ENCODE measurements at regions not wholly inside any gene's neighbourhood (a gene's known extent, or its start where the extent isn't known, plus 50 kb on each side); places are given as distances from the start of the nearest gene placed in this dataset.

GRCh38 chr1:14136881-14137280, 436.9 kb downstream of the PRDM2 start:
- POLR2A ChIA-PET (ENCODE audit: low non-redundant PET) = no interaction called here
- no TSS peak for BruUV-seq (replicated peaks)

GRCh38 chr1:14137411-14138134, 437.6 kb downstream of the PRDM2 start:
- H3K4me3 ChIP-seq (ENCODE audit: low read depth, low read length, poor library complexity, severe bottlenecking) = no peak overlapping the region
- POLR2A ChIA-PET (ENCODE audit: low non-redundant PET) = no interaction called here
- H3K36me3 ChIP-seq (ENCODE audit: insufficient read depth, low read length, poor library complexity, severe bottlenecking) = no peaks in the 10 kb centered on the region
- no peak for DNase-seq (ENCODE audit: low spot score)
- H3K4me1 ChIP-seq (ENCODE audit: insufficient read depth, low read length, poor library complexity, severe bottlenecking) = no peaks in the 10 kb centered on the region
- BruUV-seq (replicated peaks) = no TSS peak
- intact Hi-C loops (cut with micrococcal nuclease; ENCODE audit: unreplicated experiment) = no loop called here
- no peaks in the 10 kb centered on the region for H3K9me3 ChIP-seq (ENCODE audit: low read depth, low read length, poor library complexity, severe bottlenecking)
- CTCF ChIA-PET = no interaction called here
- TF ChIP-seq EZH2 (IDR thresholded peaks at IDR 0.05; ENCODE audit: borderline replicate concordance, low read depth, low read length, poor library complexity, severe bottlenecking) = no peak
- no peak for TF ChIP-seq CTCF (conservative IDR thresholded peaks at IDR 0.05; ENCODE audit: low read depth, low read length)
- no peak overlapping the region for H3K27ac ChIP-seq (ENCODE audit: low read depth, low read length, poor library complexity, severe bottlenecking)
- H3K27me3 ChIP-seq (replicated peaks; ENCODE audit: insufficient read depth, low read depth, low read length, poor library complexity) = no peaks in the 10 kb centered on the region

More at GRCh38 chr1:14136881-14137280, 436.9 kb downstream of the PRDM2 start:
- H3K27ac ChIP-seq (ENCODE audit: low read depth, low read length, poor library complexity, severe bottlenecking) = no peak overlapping the region
- H3K4me3 ChIP-seq (ENCODE audit: low read depth, low read length, poor library complexity, severe bottlenecking) = no peak overlapping the region
- no peaks in the 10 kb centered on the region for H3K27me3 ChIP-seq (replicated peaks; ENCODE audit: insufficient read depth, low read depth, low read length, poor library complexity)
- CTCF ChIA-PET = no interaction called here
- no peak for TF ChIP-seq CTCF (conservative IDR thresholded peaks at IDR 0.05; ENCODE audit: low read depth, low read length)
- no peak for TF ChIP-seq EZH2 (IDR thresholded peaks at IDR 0.05; ENCODE audit: borderline replicate concordance, low read depth, low read length, poor library complexity, severe bottlenecking)
- H3K36me3 ChIP-seq (ENCODE audit: insufficient read depth, low read length, poor library complexity, severe bottlenecking) = no peaks in the 10 kb centered on the region
- intact Hi-C loops (cut with micrococcal nuclease; ENCODE audit: unreplicated experiment) = no loop called here
- no peaks in the 10 kb centered on the region for H3K9me3 ChIP-seq (ENCODE audit: low read depth, low read length, poor library complexity, severe bottlenecking)
- no peaks in the 10 kb centered on the region for H3K4me1 ChIP-seq (ENCODE audit: insufficient read depth, low read length, poor library complexity, severe bottlenecking)
- DNase-seq (ENCODE audit: low spot score) = no peak

GRCh38 chr1:14138135-14138506, 438.1 kb downstream of the PRDM2 start:
- no peaks in the 10 kb centered on the region for H3K27me3 ChIP-seq (replicated peaks; ENCODE audit: insufficient read depth, low read depth, low read length, poor library complexity)
- POLR2A ChIA-PET (ENCODE audit: low non-redundant PET) = no interaction called here
- BruUV-seq (replicated peaks) = no TSS peak

More at GRCh38 chr1:14138135-14138506, 438.1 kb downstream of the PRDM2 start:
- H3K9me3 ChIP-seq (ENCODE audit: low read depth, low read length, poor library complexity, severe bottlenecking) = no peaks in the 10 kb centered on the region
- H3K4me3 ChIP-seq (ENCODE audit: low read depth, low read length, poor library complexity, severe bottlenecking) = no peak overlapping the region
- H3K4me1 ChIP-seq (ENCODE audit: insufficient read depth, low read length, poor library complexity, severe bottlenecking) = no peaks in the 10 kb centered on the region
- no peaks in the 10 kb centered on the region for H3K36me3 ChIP-seq (ENCODE audit: insufficient read depth, low read length, poor library complexity, severe bottlenecking)
- CTCF ChIA-PET = no interaction called here
- TF ChIP-seq CTCF (conservative IDR thresholded peaks at IDR 0.05; ENCODE audit: low read depth, low read length) (no peak), EZH2 (IDR thresholded peaks at IDR 0.05; ENCODE audit: borderline replicate concordance, low read depth, low read length, poor library complexity, severe bottlenecking) (no peak)
- DNase-seq (ENCODE audit: low spot score) = no peak
- intact Hi-C loops (cut with micrococcal nuclease; ENCODE audit: unreplicated experiment) = no loop called here
- H3K27ac ChIP-seq (ENCODE audit: low read depth, low read length, poor library complexity, severe bottlenecking) = no peak overlapping the region

Measured in A673 (cell line).